ENCODE measurements at regions not wholly inside any gene's neighbourhood (a gene's known extent, or its start where the extent isn't known, plus 50 kb on each side); places are given as distances from the start of the nearest gene placed in this dataset.

GRCh38 chrX:107561468-107562215, 66.7 kb upstream of the PRPS1 start:
- DNase-seq, result no peak

DNA sequence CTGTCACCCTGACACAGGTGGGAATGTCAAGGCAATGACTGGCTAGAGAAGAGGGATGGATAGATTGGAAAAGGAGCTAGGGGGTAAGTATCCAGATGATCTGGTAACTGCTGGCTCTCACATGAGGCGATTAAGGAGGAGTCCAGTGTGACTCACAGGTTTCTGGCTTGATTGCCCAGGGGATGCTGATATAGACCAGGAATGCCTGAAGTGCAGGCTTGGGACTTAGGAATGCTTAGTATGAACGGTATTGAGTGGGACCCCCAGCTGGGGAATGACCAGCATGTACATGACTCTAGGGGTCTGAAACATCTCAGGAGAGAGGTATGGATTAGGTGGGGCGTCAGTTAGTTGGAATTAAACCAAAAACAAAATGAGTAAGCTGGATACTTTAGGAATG, 65.8 kb upstream of the PRPS1 start:
- no peak for DNase-seq

- DNase-seq, result no peak
Observed at GRCh38 chrX:107563824-107564223, 64.5 kb upstream of the PRPS1 start.

DNA sequence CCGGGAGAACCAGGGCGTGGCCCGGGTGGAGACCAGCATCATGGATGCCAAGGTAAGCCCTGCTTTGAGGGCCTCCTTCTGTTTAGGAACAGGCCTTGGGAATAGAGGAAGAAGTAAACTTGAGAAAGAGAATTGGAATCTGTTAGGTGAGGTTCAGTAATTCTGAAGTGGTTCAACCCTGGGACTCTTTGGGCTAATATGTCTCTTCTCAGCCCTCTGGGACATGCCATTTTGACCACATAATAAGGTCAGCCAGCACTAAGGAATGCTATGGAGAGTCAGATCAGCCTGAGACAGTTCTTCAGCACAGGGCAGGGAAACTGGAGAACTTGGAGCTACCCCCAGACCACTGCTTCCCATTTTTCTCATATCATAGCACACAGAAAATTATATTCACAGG, 63.3 kb upstream of the PRPS1 start:
- DNase-seq, result no peak

GRCh38 chrX:107565931-107566603, 62.2 kb upstream of the PRPS1 start:
- DNase-seq, result no peak

- DNase-seq, result no peak
Observed at GRCh38 chrX:107566604-107567262, 61.6 kb upstream of the PRPS1 start.

DNA sequence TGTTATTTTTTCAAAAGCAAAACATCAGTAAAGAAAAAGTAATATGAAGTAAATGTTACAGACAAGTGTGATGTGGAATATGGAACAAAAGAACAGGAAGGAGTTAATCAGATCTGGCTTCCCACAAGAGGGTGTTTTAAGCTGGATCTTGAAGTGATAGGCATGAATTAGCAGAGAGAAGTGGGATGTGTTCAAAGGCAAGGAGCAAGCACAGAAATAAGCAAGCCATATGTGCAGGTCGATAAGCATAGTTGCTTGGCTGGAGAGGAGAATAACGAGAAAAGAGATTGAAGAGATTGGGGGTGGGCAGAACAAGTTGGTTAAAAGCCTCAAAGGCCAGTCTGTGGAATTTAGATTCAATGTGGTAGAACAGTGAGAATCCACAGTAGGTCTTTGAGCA, 60.9 kb upstream of the PRPS1 start:
- DNase-seq, result no peak

DNA sequence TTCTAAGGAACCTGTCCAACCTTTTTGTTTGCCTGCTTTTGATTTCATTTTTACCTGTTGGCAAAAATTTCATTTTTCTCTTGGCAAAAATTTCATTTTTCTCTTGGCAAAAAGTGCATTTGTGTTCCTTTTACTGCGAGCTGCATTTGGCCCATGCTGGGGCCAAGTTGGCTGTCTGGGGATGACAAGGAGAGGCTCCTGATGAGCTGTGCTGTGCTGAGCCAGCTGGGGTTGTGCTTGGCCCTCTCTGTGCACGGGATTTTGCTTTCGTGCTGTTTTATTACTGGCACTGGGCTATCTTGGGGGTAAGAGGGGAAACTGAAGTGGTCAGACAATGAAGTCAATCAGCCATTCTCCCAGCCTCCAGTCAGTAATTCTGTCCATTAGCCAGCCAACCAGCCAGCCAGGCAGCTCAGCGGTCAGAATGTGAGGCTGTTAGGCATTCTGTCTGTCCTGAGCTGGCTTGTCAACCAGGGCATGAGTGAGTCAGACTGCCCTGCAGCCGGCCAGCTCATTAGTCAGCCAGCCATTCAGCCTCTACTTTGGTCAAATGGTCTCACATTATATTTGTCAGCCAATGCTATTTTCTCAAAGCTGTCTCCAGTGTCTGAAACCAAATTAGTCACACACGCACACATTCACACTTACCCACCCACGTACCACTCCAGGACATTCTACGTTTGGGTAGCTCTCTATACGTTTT, 56.9 kb upstream of the PRPS1 start:
- peak in 1 of 4 experiments; percentile 4 for DNase-seq

- DNase-seq, result no peak
Observed at GRCh38 chrX:107573016-107573415, 55.3 kb upstream of the PRPS1 start.

GRCh38 chrX:107574054-107574683, 54.1 kb upstream of the PRPS1 start:
- DNase-seq, result peak in 2 of 4 experiments; percentile 4 to 5

GRCh38 chrX:107574711-107575110, 53.6 kb upstream of the PRPS1 start:
- DNase-seq, result no peak

DNA sequence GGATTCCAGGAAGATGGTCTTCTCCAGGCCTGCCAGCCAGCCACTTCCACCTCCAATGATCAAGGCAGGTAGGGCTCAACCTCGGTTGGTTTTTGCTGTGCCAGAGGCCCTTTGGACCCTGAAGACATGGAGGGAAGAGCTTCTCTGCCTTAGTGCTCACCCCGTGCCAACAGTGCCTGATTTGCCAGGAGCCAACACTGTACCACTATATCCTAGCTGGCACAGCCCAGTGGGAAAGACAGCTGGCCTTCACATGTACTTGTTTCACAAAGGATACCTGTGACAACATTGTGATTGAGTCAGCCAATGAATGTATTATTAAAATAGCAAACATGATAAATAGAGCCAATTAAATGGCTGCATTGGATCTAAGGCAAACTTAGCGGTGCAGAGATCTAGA, 51.9 kb upstream of the PRPS1 start:
- DNase-seq, result no peak

DNA sequence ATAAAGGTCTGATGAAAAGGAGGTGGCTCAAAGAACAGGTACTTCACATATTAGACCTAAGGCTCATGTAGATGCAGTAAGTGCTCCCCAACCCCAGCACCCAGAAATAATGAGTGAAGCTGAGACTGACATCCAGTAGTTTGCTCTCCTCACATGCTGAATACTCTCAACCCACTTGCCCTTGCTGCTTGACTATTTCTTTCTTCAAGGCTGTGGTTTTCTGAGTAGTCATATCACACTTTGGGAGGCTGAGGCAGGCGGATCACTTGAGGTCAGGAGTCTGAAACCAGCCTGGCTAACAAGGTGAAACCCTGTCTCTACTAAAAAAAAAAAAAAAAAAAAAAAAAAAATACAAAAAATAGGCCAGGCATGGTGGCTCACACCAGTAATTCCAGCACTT, 51.5 kb upstream of the PRPS1 start:
- DNase-seq, result no peak

DNA sequence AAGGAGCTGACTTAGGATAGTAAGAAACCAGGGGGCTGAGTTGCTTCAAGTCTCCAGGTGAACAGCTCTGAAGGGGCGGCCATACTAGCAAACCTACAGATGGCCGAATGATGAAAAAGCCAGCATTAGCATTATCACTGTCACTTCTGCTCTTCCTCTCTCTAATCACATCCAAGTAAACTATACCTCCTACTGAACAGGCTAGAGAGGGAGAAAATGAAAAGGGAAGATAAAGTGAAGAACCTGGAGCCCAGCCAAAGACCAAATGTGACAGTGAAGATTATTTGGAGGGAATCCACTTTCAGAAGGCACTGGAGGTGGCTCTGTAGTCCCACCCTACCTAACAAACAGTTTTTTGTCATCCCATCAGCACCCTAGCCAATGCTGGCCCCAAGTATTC, 50.4 kb upstream of the PRPS1 start:
- DNase-seq, result no peak
